ENCODE measurements at regions not wholly inside any gene's neighbourhood (a gene's known extent, or its start where the extent isn't known, plus 50 kb on each side); places are given as distances from the start of the nearest gene placed in this dataset.

DNA sequence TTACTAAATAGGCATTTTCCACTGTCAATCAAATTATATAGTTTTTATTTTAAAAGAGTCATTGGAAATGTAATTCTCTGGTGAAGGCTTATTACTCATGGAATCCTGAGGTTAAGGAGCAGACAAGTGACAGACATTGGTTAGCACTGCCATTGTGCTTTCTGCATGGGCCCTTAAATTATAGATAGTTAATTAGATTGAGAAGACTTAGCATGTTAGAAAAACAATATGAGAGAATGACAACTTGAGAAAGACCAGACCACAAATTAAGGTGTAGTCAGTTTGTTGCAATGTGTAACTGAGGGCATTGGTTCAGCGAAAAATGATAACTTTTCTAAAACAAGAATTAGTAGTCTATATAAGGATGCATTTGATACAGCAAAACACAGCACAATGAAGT, 195.5 kb downstream of the SLITRK6 start:
- ATAC-seq (ENCODE audit: low read depth) = no peak
- dilution Hi-C loops (cut with HindIII; ENCODE audit: low sequenced_read_pairs, unreplicated experiment) = no loop called here
- Histone ChIP-seq H3K4me3 (ENCODE audit: insufficient read depth, low read depth, low read length) (no peak overlapping the region), H3K56ac (ENCODE audit: extremely low read depth, insufficient read depth, low read length) (no peak overlapping the region), H4K5ac (ENCODE audit: low read depth, low read length) (no peak overlapping the region), H4K91ac (ENCODE audit: insufficient read depth, low read depth, low read length) (no peak overlapping the region), H3K27ac (ENCODE audit: insufficient read depth, low read length) (no peak overlapping the region), H3K9me1 (ENCODE audit: insufficient read depth, low read length) (no peaks in the 10 kb centered on the region), H2BK5ac (ENCODE audit: low read depth, low read length, poor library complexity, severe bottlenecking) (no peak overlapping the region), H3K23ac (ENCODE audit: low read depth, low read length) (no peak overlapping the region), H4K20me1 (ENCODE audit: insufficient read depth, low read length) (no peaks in the 10 kb centered on the region), H4K8ac (ENCODE audit: low read depth in 2 of 2, low read length in 2 of 2) (no peak overlapping the region), H2AK9ac (replicated peaks; ENCODE audit: low read depth, low read length, poor library complexity) (no peak overlapping the region), H3K9ac (ENCODE audit: low read depth, low read length) (no peak overlapping the region), H3K27me3 (ENCODE audit: control insufficient read depth, insufficient read depth, low read length) (no peaks in the 10 kb centered on the region), H2BK120ac (ENCODE audit: low read depth, low read length) (no peak overlapping the region), H3K4ac (ENCODE audit: low read depth, low read length) (no peak overlapping the region), H2BK20ac (ENCODE audit: low read depth, low read length) (no peak overlapping the region), H3K4me1 (ENCODE audit: control insufficient read depth, insufficient read depth, low read length) (no peaks in the 10 kb centered on the region), H3K18ac (ENCODE audit: low read depth, low read length) (no peak overlapping the region), H3K14ac (replicated peaks; ENCODE audit: low read depth, low read length) (no peak overlapping the region), H3K36me3 (ENCODE audit: control insufficient read depth, insufficient read depth, low read length) (no peaks in the 10 kb centered on the region), H3K4me2 (ENCODE audit: low read depth, low read length) (no peak overlapping the region), H2BK15ac (ENCODE audit: low read depth, low read length) (no peak overlapping the region), H2AFZ (replicated peaks; ENCODE audit: low read length, poor library complexity) (no peak overlapping the region), H2AK5ac (ENCODE audit: low read depth, low read length) (no peak overlapping the region), H3K9me3 (ENCODE audit: control insufficient read depth, insufficient read depth, low read length) (no peaks in the 10 kb centered on the region), H3K79me1 (ENCODE audit: low read depth in 1 of 2, low read length in 2 of 2) (no peaks in the 10 kb centered on the region)
- intact Hi-C loops (cut with micrococcal nuclease) = no loop called here
- no peak for DNase-seq
- in situ Hi-C loops (cut with MboI; ENCODE audit: low sequenced_read_pairs) = no loop called here
- TF ChIP-seq CEBPB (IDR thresholded peaks at IDR 0.05; ENCODE audit: low read depth, low read length) (no peak), RCOR1 (IDR thresholded peaks at IDR 0.05; ENCODE audit: insufficient replicate concordance, low read length) (no peak), MAFK (IDR thresholded peaks at IDR 0.05; ENCODE audit: low read depth, low read length) (no peak), CTCF (conservative IDR thresholded peaks at IDR 0.05; ENCODE audit: low read depth, low read length) (no peak), ELK1 (IDR thresholded peaks at IDR 0.05; ENCODE audit: borderline replicate concordance, low read depth, low read length) (no peak), RFX5 (IDR thresholded peaks at IDR 0.05; ENCODE audit: low read depth, low read length) (no peak), USF2 (IDR thresholded peaks at IDR 0.05; ENCODE audit: low read depth, low read length) (no peak), FOS (IDR thresholded peaks at IDR 0.05; ENCODE audit: low read depth, low read length) (no peak), BHLHE40 (IDR thresholded peaks at IDR 0.05; ENCODE audit: low read depth, low read length) (no peak), CHD1 (IDR thresholded peaks at IDR 0.05; ENCODE audit: low read depth, low read length) (no peak)
- CTCF ChIA-PET = no interaction called here
- no TSS peak for BruUV-seq (replicated peaks)
- WGBS, 2 experiments (ENCODE audit: extremely low coverage in 2 of 2, insufficient read length in 1 of 2) = no CpG with 5 or more reads among the region's 1 CpG
- POLR2A ChIA-PET (ENCODE audit: unreplicated experiment) = no interaction called here

All from IMR-90 (cell line).